PFSK-1 (cell line): ENCODE measurements at regions not wholly inside any gene's neighbourhood (a gene's known extent, or its start where the extent isn't known, plus 50 kb on each side); places are given as distances from the start of the nearest gene placed in this dataset.

ENCODE experiments used
- POLR2AphosphoS5 ChIP-seq: IDR thresholded peaks from 2 replicates; pipeline ENCODE4 v1.6.1; 2012; ENCODE audit warnings: low read depth, mild to moderate bottlenecking, control low read depth, low read length, moderate library complexity
- REST ChIP-seq, 2 experiments: IDR thresholded peaks; 2 replicates each; pipeline versions ENCODE4 v1.6.1 to v1.8.0; 2011 to 2012; ENCODE audit warnings: low read depth in 2 of 2, low read length in 2 of 2, control low read depth in 1 of 2, inconsistent platforms in 1 of 2, mild to moderate bottlenecking in 1 of 2, moderate library complexity in 1 of 2; ENCODE audit not compliant: insufficient read depth in 1 of 2
- SIN3A ChIP-seq: IDR thresholded peaks from 2 replicates; pipeline ENCODE4 v1.6.1; 2012; ENCODE audit warnings: mild to moderate bottlenecking, low read length, moderate library complexity, borderline replicate concordance; ENCODE audit not compliant: insufficient read depth
- TAF1 ChIP-seq: IDR thresholded peaks from 2 replicates; pipeline ENCODE4 v1.6.1; 2012; ENCODE audit warnings: low read length, control low read depth, borderline replicate concordance; ENCODE audit not compliant: insufficient read depth

GRCh38 chr5:126143622-126144021 lies 279.6 kb upstream of the GRAMD2B start:
- TF ChIP-seq REST (IDR thresholded peaks at IDR 0.05; ENCODE audit: insufficient read depth in 1 of 2, low read depth in 2 of 2, low read length in 2 of 2) (no peak), POLR2AphosphoS5 (no peak), TAF1 (no peak), SIN3A (no peak)
